ENCODE measurements at regions not wholly inside any gene's neighbourhood (a gene's known extent, or its start where the extent isn't known, plus 50 kb on each side); places are given as distances from the start of the nearest gene placed in this dataset.

DNA sequence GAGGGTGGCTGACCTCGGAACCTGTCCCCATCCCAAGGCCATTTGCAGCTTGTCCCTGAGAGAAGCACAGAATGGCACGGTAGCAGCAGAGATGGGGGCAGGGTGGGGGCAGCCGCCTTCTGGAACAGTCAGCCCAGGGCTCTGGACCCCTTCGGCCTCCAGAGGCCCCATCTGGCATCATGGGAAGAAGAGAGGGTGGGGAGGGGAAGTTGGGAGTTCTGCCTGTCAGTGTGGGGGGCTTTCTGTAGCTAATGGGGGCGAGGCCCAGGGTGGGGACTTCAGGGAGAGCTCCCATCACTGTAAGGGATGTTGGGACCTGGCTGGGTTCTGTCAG, 62.9 kb upstream of the ADRA2C start:
- TF ChIP-seq, protein P1, sequence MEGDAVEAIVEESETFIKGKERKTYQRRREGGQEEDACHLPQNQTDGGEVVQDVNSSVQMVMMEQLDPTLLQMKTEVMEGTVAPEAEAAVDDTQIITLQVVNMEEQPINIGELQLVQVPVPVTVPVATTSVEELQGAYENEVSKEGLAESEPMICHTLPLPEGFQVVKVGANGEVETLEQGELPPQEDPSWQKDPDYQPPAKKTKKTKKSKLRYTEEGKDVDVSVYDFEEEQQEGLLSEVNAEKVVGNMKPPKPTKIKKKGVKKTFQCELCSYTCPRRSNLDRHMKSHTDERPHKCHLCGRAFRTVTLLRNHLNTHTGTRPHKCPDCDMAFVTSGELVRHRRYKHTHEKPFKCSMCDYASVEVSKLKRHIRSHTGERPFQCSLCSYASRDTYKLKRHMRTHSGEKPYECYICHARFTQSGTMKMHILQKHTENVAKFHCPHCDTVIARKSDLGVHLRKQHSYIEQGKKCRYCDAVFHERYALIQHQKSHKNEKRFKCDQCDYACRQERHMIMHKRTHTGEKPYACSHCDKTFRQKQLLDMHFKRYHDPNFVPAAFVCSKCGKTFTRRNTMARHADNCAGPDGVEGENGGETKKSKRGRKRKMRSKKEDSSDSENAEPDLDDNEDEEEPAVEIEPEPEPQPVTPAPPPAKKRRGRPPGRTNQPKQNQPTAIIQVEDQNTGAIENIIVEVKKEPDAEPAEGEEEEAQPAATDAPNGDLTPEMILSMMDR (IDR thresholded peaks at IDR 0.05) = no peak
- no peak for TF ChIP-seq ZFX (IDR thresholded peaks at IDR 0.05; ENCODE audit: borderline replicate concordance)
- no peak overlapping the region for H3K27ac ChIP-seq

- no peak overlapping the region for H3K27ac ChIP-seq
- TF ChIP-seq, protein P1 (IDR thresholded peaks at IDR 0.05) = no peak
- no peak for TF ChIP-seq ZFX (IDR thresholded peaks at IDR 0.05; ENCODE audit: borderline replicate concordance)
Measured at GRCh38 chr4:3702561-3703221, 63.5 kb upstream of the ADRA2C start.

GRCh38 chr4:3701736-3702560, 64.2 kb upstream of the ADRA2C start:
- H3K27ac ChIP-seq = no peak overlapping the region
- no peak for TF ChIP-seq ZFX (IDR thresholded peaks at IDR 0.05; ENCODE audit: borderline replicate concordance)
- TF ChIP-seq, protein P1 (IDR thresholded peaks at IDR 0.05) = no peak

GRCh38 chr4:3701271-3701734, 64.9 kb upstream of the ADRA2C start:
- TF ChIP-seq, protein P1 (IDR thresholded peaks at IDR 0.05) = no peak
- no peak for TF ChIP-seq ZFX (IDR thresholded peaks at IDR 0.05; ENCODE audit: borderline replicate concordance)
- H3K27ac ChIP-seq = no peak overlapping the region

DNA sequence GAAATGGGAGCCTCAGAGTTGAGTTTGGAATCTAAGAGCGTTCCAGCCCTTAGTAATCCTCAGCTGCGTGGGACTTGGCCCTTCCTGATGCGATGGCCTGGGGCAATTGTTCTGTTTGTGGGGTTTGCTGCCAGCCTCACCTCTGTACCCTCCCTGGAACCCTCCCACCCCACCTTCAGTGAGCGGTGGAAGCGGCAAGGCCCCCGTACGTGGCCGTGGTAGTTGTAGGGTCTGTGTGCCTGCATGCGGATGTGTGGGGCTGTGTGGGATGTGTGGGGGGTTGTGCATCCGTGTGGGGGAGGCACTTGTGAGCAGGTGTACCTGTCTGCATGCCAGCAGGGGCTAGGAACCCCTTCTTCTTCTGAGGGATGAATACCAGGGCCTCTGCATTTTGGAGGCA, 65.4 kb upstream of the ADRA2C start:
- H3K27ac ChIP-seq = no peak overlapping the region
- TF ChIP-seq, protein P1 (IDR thresholded peaks at IDR 0.05) = no peak
- no peak for TF ChIP-seq ZFX (IDR thresholded peaks at IDR 0.05; ENCODE audit: borderline replicate concordance)

DNA sequence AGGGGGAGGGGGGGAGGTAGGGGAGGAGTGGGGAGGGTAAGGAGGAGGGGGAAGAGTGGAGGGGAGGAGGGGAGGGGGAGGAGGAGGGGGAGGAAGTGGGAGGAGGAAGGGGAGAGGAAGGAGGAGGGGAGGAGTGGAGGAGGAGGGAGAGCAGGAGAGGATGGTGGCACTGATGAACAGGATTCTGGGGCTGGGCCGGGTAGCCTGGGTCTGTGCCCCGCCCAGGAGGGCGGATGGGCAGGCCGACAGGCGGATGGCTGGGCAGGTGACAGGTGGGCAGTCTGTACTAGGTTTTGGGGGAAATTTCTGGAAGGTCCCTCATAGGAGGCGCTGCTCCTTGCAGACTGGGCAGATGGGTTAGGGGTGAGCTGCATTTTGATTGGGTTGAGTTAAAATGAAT, 66.0 kb upstream of the ADRA2C start:
- no peak overlapping the region for H3K27ac ChIP-seq
- no peak for TF ChIP-seq ZFX (IDR thresholded peaks at IDR 0.05; ENCODE audit: borderline replicate concordance)
- TF ChIP-seq, protein P1 (IDR thresholded peaks at IDR 0.05) = no peak

- no peak for TF ChIP-seq ZFX (IDR thresholded peaks at IDR 0.05; ENCODE audit: borderline replicate concordance)
- TF ChIP-seq, protein P1 (IDR thresholded peaks at IDR 0.05) = no peak
Measured at GRCh38 chr4:3699678-3700077, 66.5 kb upstream of the ADRA2C start.

More at GRCh38 chr4:3699678-3700077, 66.5 kb upstream of the ADRA2C start:
- H3K27ac ChIP-seq = no peak overlapping the region
